Epidermal melanocyte (primary cell): ENCODE measurements at regions not wholly inside any gene's neighbourhood (a gene's known extent, or its start where the extent isn't known, plus 50 kb on each side); places are given as distances from the start of the nearest gene placed in this dataset.
"Not testable (repeated sequence)": the region's sequence is repeated elsewhere in the genome, so short reads cannot be mapped to it uniquely, and the experiment has no call there.

Experiments
- DNase-seq: peaks from one replicate; pipeline ENCODE4 v3.0.0; 2011; ENCODE audit warnings: low spot score; ENCODE audit not compliant: insufficient read length

DNA sequence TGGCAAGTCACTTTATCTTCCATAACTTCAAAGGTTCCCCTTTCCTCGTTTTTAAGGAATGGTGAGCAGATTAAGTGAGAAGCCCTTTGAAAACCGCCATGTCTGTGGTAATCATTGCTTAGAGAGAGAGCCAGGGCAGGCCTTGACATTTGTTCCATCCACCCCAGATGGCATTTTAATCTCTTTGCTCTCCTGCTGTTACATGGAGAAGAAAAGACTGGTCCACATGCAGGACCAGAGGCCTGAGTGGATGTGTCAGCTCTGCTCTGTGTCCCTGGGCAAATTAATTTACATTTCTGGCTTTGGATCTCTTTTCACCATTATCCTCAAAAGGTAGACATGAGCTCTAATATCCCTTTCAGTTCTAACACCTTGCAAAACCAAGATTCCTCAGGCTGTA, 157.3 kb upstream of the LPP start:
- no peak for DNase-seq

DNA sequence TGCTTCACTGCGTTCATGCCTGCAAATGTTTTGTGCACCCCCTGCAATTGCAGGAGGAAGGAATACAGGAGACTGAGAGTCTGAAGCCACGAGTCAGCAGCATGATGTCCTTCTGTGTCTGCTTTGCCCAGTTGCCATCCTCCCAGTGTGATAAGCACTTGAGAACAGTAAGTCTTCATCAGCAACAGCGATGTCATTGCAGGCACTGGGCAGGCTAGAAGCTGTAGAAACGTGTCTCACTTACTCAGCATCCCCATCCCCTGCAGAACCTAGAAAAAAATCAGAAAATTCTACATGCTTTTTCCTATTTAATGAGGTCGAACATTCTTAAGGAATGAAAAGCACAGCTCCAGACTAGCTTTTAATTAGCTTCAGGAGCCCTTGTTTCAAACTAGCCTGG, 156.5 kb upstream of the LPP start:
- no peak for DNase-seq

DNA sequence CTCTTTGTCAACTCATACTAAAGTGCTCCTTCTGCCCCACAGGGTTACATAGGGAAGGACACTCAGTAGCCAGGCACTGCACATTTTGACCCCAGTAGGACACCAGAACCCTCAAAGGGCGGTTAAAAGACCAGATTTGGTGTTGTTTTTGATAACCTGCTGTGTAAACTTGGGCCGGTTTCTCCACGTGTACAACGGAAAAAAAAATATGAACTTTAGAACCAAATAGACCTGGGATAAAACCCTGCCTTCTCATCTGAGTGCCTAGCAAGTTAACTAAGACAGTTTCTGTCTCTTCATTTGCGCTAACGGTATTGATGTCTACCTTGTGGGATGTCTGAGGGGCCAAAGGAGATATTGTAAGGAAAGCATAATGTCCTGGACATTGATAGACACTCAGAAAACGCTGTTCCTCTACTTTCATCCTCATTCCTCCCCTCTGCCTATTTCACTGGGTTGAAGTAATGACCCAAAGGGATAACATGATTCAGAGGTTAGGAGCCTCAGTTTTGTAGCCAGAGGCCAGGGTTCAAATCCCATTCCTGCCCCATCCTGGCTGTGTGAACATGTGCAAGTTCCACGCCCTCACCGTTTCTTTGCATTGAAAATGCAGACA, 155.9 kb upstream of the LPP start:
- DNase-seq, result no peak

DNA sequence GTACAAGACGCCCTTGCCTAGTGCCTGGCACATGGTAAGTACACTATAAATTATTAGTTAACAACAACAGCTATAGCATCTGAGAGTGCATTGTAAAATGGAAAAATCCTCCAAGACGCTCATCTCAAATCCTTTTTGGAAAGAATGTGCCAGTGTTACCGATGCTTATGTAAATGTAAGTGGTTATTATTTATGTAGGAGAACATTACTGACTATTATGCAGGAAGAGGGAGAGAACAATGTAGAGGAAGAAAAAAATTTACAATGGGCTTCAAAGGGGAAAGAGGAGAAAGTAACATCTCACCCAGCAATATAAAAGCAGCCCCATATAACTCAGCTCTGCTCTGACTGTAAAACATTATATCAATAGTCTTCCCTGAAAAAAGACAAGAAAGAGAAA, 155.3 kb upstream of the LPP start:
- no peak for DNase-seq

DNA sequence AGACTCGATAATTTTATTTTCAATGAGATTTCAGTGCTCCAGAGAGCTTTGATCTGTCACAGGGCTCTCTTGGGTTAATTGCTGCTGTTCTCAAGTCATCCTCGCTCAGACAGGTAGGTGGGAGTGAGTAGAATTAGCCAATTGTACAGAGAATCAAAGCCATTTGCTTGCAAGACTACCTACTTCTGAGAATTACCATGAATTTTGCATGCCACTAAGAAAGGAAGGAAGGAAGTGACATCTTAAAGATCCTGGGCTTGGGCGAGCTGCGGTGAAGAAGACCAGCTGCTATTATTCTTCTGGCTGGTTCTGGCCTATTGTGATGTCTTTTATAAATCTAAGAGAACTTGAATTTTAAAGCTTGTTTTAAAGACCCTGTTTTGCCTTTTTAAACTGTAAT, 154.1 kb upstream of the LPP start:
- DNase-seq, result no peak

DNA sequence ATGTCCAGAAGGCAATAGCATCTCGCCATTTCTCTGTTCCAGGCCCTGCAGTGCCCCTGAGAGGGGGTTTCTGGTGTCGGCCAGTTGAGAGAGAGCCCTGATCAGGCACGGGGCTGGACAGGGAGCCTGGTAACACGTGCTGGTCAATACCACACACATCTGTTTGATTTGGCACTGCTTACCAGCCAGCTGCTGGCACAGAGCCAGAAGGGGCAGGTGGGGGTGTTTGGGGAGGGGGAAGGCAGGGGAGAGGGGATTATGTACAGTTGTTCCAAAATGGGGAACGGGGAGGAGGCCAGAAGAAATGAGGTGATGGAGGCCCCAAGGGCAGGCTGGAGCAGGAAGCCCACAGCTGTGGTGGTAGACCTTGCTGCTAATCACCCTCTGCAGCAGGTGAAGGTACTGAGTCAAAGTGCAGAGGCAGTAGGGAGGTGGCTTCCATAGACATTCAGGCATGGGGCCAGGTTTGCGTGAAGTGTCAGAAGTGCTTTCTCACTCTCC, 153.5 kb upstream of the LPP start:
- no peak for DNase-seq

DNA sequence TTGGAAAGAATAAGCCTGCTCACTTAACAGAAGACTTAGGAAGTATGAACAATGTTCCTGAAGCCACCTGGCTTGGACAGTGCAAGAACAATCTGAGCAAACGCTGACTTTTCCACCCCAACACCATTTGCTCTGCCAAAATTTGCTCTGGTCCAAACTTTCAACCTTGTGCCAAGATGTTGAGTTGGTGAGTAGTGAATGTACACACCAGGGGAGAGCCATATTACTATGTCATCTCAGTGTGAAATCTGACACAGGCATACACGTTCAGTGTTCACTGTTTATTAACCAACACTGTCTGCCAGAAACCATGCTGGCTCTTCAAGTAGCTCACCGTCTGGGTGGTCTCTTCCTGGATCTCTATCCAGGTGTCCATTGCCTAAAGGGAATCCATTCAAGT, 152.9 kb upstream of the LPP start:
- DNase-seq, result no peak

DNA sequence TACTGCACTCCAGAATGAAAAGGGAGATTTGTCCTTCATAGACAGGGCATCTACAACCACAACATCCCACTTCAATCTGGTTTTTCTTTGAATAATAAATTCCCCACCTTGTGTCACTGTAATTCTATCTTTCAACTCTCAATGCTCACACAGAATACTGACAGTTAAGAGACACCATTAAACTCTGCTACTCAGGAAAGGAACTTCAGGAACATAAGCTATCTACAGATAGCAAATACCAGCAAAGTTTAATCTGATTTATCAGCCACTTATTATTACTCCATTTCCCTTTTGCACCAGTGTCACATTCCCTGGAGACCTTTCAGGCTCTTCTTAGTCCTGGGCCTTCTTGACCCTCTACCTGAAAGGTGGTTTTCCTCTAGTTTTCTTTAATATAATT, 152.0 kb upstream of the LPP start:
- no peak for DNase-seq

DNA sequence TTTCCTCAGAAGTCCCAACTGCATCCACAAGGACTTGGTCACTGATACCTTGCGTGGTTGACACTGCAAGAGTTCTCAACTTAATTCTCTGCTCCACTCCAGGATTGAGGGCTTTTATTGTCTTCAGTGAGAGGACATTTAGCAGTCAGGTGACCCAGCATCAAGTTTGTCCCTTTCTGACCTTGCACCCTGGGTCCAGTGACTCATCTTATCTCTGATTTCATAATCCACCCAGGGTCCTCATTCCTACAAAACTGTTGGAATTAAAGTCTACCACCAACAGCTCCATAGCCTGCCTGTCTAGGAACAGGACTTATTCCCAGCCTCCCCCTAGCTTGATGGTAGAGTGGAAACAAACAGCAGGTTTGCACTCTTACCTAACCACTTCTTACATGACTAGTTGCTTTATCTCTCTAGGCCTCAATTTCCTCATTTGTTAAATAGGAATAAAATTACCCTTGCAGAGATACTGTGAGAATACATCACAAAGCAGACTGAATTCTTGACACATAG, 151.3 kb upstream of the LPP start:
- DNase-seq, result no peak

DNA sequence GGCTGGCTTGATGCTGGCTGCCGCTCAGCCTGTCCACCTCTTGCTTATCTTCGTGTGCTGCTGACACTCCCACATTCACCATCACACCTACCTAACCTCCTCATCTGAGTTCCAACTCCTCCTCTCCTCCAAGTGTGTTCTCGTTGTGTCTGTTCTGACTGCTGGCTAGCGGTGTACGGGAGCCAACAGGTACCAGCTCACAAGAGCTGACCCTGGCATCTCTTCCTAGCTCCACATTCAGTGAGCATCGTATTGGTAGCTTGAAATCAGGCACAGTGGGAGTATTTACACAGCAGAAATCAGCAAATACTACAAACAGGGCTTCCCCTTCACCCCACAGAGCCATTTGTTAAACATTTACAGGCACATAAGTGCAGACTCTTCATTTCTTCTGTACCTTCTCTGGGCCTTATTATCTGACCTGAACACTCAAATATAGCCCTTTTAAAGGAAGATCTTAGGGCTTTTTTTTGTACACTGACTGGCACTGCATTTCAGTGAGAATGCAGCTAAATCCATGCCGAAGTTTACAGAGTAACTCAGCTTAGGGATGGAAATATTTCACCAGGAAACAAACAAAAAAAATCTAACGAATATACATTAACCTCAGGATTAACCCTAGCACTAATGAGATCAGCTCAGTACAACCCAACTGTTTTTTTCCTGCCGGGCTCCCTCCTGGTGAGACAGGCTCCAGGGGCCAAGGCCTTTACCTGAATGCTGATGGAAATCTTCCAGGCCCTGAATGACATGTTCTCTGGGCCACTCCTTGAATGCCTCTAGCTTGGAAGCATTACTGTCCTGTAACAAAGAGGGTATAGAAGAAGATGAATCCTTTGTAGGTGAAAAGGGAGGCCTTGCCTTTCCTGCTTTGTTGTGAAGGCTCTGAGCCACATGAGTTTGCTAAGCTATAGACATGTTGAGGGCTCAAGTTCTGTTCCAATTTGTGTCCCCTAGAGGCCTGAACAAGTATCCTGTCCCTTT, 150.5 kb upstream of the LPP start:
- DNase-seq, result no peak

DNA sequence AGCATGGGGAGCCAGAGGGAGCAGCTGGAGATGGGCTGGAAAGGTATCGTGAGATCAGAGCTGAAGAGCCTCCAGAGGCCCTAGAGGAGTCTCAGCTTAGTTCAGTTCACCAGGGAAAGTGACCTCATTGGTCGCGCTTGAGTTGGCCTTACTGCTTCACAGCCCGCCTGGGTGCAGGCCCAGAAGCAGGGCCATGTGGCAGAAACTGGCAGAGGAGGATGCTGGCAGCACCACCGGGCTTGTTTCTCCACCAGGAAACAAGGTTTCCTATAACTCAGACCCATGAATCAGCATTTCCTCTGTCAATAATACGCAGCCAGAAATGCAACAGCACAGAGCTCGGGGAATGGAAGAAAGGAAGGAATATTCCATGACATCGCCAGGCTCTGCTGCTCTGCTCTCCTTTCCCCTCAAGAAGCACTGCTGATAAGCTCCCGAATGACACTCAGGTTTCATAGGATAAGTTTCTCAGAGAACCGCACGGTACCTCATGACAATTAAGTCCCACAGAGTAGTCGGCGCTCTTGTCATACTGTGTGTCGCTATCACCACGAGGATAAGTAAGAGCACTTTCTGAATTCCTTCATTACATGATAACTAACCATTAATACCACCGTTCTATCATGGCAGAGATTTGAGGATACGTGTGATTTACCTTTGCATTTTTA, 147.1 kb upstream of the LPP start:
- no peak for DNase-seq

DNA sequence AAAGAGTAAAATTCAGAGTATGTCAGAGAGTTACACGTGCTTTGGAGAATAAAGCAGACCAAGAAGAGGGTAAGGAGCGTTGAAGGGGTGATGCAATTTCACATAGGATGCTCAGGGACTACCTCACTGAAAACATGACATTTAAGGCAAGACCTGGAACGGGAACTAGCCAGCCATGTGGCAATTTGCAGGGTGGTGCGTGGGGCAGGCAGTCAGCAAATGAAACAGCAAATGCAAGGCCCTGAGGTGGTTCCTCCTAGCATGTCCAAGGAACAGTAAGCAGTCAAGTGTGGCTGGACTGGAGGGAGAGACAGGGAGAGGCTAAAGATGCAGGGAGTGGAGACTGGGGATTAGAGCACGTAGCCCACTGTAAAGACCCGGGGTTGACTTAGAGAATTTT, 146.1 kb upstream of the LPP start:
- no peak for DNase-seq

DNA sequence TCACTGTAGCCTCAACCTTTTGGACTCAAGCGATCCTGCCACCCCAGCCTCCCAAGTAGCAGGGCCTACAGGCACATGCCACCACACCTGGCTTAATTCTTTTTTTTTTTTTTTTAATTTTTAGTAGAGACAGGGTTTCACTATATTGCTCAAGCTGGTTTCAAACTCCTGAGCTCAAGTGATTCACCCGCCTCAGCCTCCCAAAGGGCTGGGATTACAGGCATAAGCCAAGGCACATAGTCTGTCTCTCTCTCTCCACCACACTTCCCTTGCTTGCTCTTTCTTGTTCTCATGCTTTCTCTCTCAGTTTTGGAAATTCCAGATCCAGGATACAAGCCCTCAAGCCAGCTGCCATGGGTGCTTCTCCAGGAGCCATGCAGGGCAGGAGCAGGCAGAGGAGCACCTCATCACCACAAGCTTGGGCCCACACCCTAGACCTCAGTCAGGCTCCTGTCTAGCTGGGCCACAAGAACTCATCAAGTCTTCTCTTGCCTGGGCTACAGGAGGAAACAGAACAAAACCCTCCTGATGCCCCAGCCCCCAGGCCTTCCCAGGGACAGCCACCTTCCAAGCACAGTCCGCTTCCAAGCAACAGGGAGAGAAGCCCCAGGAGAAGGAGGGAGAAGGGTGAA, 145.3 kb upstream of the LPP start:
- DNase-seq, result no peak

DNA sequence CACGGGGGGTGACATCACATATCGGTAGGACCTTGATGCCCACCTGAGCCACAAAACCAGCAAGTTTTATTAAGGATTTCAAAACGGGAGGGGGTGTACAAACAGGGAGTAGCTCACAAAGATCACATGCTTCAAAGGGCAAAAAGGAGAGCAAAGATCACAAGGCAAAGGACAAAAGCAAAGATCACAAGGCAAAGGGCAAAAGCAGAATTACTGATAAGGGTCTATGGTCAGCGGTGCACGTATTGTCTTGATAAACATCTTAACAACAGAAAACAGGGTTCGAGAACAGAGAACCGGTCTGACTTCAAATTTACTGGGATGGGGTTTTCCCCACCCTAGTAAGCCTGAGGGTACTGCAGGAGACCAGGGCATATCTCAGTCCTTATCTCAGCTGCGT, 143.5 kb upstream of the LPP start:
- DNase-seq, result no peak

DNA sequence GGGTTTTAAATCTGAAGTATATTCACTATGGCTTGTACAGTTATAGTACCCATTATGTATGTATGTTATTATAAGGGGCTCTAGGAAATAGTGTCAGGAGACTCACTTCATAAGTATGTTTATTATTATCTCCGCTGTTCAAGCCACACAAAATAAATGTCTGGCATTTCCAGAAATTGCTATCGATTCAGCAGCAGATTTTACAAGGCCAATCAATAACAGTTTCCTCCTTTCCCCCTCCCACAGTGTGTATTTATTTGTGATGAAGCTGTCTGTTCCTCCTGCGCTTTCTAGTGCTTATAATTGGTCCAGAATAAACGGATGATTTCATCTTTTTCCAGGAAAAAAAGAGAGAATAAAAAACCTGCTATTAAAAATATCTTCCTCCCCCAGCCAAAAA, 134.2 kb upstream of the LPP start:
- DNase-seq, result no peak

DNA sequence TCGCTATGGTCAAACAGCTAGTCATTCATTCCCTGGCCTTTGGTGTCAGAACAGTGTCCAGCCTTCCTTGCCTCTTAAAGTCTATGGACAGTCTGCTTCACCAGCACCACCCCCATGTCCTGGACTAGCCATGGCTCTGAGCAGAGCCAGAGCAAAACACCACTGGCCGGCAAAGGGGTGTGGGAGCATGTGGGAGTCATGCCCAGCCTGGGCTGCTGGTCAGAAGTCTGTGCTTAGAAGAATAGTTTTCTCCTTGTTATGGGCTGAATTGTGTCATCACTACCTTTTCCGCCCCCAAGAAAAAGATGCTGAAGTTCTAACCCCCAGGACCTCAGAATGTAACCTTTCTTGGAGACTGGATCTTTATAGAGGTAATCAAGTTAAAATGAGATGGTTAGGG, 132.9 kb upstream of the LPP start:
- DNase-seq, result no peak

DNA sequence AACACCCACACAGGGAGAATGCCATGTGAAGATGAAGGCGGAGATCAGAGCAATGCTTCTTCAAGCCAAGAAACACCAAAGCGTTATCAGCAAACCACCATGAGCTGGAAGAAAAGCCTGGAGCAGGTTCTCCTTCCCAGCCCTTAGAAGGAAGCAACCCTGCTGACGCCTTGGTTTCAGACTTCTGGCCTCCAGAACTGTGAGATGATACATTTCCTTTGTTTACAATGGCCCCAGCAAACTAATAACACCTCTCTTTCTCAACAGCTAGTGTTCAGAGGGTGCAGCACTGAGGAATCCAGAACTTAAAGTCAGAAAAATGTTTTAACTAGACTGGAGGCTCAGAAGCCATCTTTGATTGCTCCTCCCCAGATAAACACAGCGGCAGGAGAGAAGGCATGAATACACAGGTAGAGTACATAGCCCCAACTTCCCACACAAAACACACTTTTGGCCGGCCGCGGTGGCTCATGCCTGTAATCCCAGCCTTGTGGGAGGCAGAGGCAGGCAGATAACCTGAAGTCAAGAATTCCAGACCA, 132.4 kb upstream of the LPP start:
- no peak for DNase-seq

DNA sequence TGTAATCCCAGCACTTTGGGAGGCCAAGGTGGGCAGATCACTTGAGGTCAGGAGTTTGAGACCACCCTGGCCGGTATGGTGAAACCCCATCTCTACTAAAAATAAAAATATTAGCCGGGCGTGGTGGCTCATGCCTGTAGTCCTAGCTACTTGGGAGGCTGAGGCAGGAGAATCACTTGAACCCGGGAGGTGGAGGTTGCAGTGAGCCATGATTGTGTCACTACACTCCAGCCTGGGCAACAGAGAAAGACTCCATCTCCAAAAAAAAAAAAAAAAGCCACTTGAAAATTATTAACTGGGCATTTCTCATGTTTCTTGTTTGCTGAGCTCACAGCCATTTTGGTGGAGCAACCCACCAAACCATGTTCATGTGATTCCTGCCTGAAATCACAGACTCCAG, 131.1 kb upstream of the LPP start:
- DNase-seq, result not testable (repeated sequence)

DNA sequence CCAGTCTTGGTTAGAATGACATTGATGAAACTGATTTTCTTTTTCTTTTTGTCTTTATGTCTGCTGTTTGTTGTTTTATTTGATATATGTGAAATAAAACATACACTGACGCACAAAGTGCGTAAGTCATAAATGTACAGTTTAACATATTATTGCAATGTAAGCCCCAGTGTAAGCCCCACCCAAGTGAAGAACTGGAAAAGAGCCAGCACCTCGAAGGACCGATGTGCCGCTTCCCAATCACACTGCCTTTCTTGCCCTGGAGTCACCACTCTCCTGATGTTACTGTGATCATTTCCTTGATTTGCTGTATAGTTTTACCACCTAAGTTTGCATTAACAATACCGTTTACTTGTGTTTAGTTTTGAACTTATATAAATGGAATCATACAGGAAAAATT, 128.4 kb upstream of the LPP start:
- DNase-seq, result no peak

DNA sequence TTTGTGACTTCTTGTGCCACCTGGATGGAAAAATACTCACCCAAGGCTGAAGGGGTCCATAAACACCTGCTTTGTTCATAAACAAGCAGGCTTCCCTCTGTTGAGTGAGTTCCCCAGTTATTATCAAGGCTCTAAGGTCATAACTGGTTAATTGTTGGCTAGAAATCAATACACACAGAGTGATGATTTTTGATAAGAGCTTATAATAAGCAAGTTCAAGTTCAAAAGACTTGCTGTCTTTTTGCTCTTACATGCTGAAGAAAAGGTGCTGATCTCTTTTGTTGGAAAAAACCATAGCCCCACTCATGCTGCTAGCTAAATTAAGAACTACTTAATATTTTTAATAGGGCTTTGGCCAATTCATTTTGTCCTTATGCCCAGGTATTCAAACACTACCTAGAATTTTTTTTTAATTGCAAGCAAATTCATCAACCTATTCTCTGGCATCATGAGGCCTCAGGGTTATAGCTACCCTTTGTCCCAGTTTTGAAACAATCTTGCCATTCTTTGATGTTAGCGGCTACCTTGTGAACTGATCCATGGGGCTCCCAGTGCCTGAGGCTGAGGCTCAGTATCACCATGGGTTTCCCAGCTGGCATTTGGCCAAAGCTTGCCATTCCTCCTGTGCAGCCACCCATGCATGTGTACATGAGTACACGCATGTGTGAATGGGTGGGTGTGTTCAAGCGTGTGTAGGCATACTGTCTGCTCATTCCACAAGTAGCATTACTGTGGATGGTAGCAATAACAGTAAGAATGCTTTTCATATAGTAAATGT, 127.6 kb upstream of the LPP start:
- DNase-seq, result no peak

DNA sequence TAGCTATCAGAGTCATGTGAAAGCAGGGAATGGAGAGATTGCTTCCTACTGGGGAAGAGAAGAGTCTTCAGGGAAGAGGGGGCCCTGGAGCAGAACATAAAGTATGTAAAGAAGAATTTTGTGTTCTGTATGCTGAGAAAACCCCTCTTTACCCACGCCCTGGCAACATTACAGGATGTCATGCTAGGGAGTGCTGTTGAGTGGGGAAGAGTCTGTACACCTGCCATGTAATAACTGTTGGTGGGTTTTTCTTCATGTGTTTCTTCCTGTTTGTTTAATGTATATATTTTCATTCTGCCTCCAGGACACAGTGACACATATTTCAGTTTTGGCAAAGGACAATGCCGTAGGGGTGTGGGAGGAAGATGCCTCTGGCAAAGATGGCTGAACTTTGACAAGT, 122.8 kb upstream of the LPP start:
- DNase-seq, result no peak
